Fibroblast of the aortic adventitia (primary cell): ENCODE measurements at regions not wholly inside any gene's neighbourhood (a gene's known extent, or its start where the extent isn't known, plus 50 kb on each side); places are given as distances from the start of the nearest gene placed in this dataset.

Source experiments
- DNase-seq: peaks from one replicate; pipeline ENCODE4 v3.0.0-alpha.2; 2010; ENCODE audit warnings: low read depth
- H3K4me3 ChIP-seq: 2 replicates; pipeline ENCODE4 v1.5.1; 2011; ENCODE audit warnings: low read depth, mild to moderate bottlenecking, control low read depth, low read length, moderate library complexity
- CTCF ChIP-seq: IDR thresholded peaks from 2 replicates; pipeline ENCODE4 v1.5.1; 2011; ENCODE audit warnings: mild to moderate bottlenecking, low read length, control low read depth, inconsistent platforms; ENCODE audit not compliant: insufficient read depth

GRCh38 chr5:139733698-139734538, 61.7 kb upstream of the PSD2 start:
- no peak for DNase-seq
- TF ChIP-seq CTCF, result no peak
- H3K4me3 ChIP-seq, result no peak overlapping the region

- DNase-seq, result no peak
- TF ChIP-seq CTCF, result no peak
- H3K4me3 ChIP-seq, result no peak overlapping the region
These were observed 61.1 kb upstream of the PSD2 start for GRCh38 chr5:139734539-139734916.

GRCh38 chr5:139738193-139739149, 57.1 kb upstream of the PSD2 start:
- no peak overlapping the region for H3K4me3 ChIP-seq
- TF ChIP-seq CTCF, result no peak
- DNase-seq, result no peak

- no peak for DNase-seq
- TF ChIP-seq CTCF, result no peak
- no peak overlapping the region for H3K4me3 ChIP-seq
These were observed 56.2 kb upstream of the PSD2 start for GRCh38 chr5:139739150-139739974.

GRCh38 chr5:139740138-139740991, 55.2 kb upstream of the PSD2 start:
- no peak for TF ChIP-seq CTCF
- DNase-seq, result no peak
- H3K4me3 ChIP-seq, result no peak overlapping the region
